ENCODE measurements at regions not wholly inside any gene's neighbourhood (a gene's known extent, or its start where the extent isn't known, plus 50 kb on each side); places are given as distances from the start of the nearest gene placed in this dataset.

DNA sequence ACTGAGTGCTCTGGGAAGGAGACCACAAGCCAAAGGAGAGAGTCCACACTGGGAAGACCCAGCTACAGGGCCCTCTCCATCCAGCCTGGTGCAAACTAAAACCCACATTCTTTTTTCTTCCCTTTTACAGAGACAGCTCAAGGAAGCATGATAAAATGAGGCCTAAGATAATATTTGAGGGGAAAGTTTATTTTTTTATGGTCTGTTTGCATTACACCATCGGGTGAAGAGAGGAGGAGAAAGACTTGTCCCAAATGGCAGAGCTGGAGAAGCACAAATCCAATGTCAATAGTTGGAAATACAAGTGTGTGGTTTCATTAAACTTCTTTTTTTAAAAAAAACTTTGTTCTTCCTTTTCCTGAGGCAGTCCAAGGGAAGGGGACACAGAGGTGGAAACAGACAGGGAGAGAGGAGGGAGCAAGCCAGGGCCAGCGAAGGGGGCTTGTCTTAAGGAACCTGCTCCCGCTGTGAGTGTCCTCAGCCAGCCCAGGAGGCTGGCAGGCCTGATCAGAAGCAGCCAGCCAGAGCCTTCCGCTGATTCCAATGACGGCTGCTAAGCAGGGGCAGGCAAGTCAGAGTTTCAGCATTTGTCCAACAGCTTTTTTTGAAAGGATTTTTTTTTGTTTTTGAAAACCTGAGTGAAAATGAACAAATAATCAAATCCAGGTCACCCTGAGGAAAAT lies 203.8 kb upstream of the SIX2 start:
- DNase-seq: no peak
- H3K27ac ChIP-seq (replicated peaks): no peak overlapping the region
- H3K36me3 ChIP-seq: no peaks in the 10 kb centered on the region
- intact Hi-C loops (cut with micrococcal nuclease): no loop called here
- H3K9me3 ChIP-seq (replicated peaks): peaks cover 8% of the 10 kb centered on the region
- H3K4me3 ChIP-seq: no peak overlapping the region
- H3K4me1 ChIP-seq: no peaks in the 10 kb centered on the region
- peaks cover 18% of the 10 kb centered on the region for H3K27me3 ChIP-seq (ENCODE audit: low read depth)
- TF ChIP-seq, protein P1, sequence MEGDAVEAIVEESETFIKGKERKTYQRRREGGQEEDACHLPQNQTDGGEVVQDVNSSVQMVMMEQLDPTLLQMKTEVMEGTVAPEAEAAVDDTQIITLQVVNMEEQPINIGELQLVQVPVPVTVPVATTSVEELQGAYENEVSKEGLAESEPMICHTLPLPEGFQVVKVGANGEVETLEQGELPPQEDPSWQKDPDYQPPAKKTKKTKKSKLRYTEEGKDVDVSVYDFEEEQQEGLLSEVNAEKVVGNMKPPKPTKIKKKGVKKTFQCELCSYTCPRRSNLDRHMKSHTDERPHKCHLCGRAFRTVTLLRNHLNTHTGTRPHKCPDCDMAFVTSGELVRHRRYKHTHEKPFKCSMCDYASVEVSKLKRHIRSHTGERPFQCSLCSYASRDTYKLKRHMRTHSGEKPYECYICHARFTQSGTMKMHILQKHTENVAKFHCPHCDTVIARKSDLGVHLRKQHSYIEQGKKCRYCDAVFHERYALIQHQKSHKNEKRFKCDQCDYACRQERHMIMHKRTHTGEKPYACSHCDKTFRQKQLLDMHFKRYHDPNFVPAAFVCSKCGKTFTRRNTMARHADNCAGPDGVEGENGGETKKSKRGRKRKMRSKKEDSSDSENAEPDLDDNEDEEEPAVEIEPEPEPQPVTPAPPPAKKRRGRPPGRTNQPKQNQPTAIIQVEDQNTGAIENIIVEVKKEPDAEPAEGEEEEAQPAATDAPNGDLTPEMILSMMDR (IDR thresholded peaks at IDR 0.05; ENCODE audit: borderline replicate concordance): no peak

DNA sequence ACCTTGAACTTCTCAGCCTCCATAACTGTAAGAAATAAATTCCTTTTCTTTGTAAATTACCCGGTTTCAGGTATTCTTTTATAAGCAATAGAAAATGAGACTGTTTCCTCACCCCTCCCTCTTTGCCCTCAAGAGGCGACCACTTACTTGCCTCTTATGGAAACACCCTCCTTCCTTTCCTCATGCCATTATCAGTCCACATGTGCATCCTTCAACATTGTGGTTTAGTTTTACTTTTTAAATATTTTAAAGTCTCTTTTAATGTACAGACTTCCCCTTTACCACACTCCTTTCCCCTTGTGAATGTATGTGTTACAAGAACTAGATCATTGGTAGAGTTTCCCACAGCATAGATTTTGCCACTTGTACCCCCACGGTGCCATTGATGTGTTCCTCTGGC lies 202.4 kb upstream of the SIX2 start:
- H3K27me3 ChIP-seq (ENCODE audit: low read depth): peaks cover 14% of the 10 kb centered on the region
- no peak overlapping the region for H3K27ac ChIP-seq (replicated peaks)
- DNase-seq: no peak
- TF ChIP-seq, protein P1 (IDR thresholded peaks at IDR 0.05; ENCODE audit: borderline replicate concordance): no peak
- no peaks in the 10 kb centered on the region for H3K36me3 ChIP-seq
- no peaks in the 10 kb centered on the region for H3K4me1 ChIP-seq
- peaks cover 8% of the 10 kb centered on the region for H3K9me3 ChIP-seq (replicated peaks)
- intact Hi-C loops (cut with micrococcal nuclease): no loop called here
- no peak overlapping the region for H3K4me3 ChIP-seq

DNA sequence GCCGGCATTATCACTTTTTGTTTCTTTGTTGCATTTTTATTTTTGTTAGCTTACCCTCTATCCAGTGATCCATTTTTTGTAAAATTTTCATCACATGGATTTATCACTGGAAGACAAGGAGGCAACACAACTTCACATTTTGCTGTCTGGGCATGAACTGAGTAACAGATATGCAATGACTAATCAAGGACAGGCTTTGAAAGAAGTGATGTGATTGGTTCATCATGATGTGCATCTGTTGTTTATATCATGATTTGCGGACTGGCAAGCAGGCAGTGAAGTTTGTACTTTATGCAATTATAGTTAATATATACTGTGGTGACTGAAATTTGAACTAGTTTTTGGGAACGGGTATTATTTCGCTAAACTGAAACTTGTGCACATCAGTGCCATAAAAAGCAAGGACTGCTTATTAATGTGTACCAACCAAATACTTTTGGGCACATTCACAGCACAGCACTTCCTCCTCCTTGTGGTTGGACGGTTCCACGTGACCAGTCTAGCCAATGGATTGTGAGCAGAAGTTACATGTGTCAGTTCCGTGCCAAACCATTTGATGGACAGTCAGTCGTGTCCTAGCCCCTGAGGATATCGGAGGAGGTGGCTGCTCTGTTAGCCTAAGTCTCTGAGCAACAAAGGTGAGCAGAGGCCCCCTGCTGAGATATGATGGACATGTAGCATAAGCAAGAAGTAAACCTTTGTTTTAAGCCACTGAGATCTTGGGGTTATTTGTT lies 201.4 kb upstream of the SIX2 start:
- H3K27ac ChIP-seq (replicated peaks): no peak overlapping the region
- TF ChIP-seq, protein P1 (IDR thresholded peaks at IDR 0.05; ENCODE audit: borderline replicate concordance): no peak
- H3K27me3 ChIP-seq (ENCODE audit: low read depth): peaks cover 10% of the 10 kb centered on the region
- H3K4me1 ChIP-seq: no peaks in the 10 kb centered on the region
- H3K4me3 ChIP-seq: no peak overlapping the region
- no peak for DNase-seq
- no peaks in the 10 kb centered on the region for H3K9me3 ChIP-seq (replicated peaks)
- intact Hi-C loops (cut with micrococcal nuclease): no loop called here
- no peaks in the 10 kb centered on the region for H3K36me3 ChIP-seq

DNA sequence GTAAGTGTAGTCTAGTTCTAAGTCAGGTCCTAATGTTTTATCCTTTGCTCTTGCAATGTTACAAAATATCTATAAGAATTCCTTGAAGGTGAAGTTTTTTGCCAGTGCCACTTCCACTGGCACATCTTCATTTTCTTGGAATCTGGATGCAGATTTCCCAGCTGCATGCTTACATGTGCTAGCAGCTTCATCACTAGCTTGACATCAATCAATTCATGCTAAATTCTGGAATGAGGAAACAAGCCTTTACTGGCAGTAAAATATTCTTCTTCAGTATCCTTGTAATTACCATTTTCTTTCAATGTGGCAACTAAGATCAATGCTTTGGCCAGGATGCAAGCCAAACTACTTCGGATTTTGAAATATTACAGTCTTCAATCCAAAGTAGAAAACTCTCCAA lies 200.6 kb upstream of the SIX2 start:
- H3K27me3 ChIP-seq (ENCODE audit: low read depth): peaks cover 8% of the 10 kb centered on the region
- H3K9me3 ChIP-seq (replicated peaks): no peaks in the 10 kb centered on the region
- intact Hi-C loops (cut with micrococcal nuclease): no loop called here
- no peaks in the 10 kb centered on the region for H3K36me3 ChIP-seq
- TF ChIP-seq, protein P1 (IDR thresholded peaks at IDR 0.05; ENCODE audit: borderline replicate concordance): no peak
- no peak for DNase-seq
- no peaks in the 10 kb centered on the region for H3K4me1 ChIP-seq
- H3K4me3 ChIP-seq: no peak overlapping the region
- H3K27ac ChIP-seq (replicated peaks): no peak overlapping the region

DNA sequence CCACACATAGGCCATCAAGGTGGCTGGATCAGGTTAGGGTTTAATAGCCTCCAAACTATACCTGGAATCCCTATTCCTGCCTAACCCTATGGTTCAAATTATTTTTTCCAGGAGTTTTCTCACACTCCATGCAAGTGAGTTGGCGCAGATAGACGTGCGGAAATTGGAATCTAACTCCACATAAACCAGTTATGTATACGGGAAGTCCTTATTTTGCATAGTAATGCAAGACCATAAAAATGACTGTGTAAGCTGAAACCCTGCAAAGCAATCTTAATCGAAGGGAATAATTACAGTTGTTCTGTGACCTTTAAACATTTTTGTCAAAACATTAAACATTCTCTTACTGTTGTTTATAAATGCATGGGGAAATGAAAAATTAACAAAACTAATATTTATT lies 200.1 kb upstream of the SIX2 start:
- peaks cover 4% of the 10 kb centered on the region for H3K27me3 ChIP-seq (ENCODE audit: low read depth)
- H3K4me3 ChIP-seq: no peak overlapping the region
- no peak for DNase-seq
- no peak overlapping the region for H3K27ac ChIP-seq (replicated peaks)
- intact Hi-C loops (cut with micrococcal nuclease): no loop called here
- no peaks in the 10 kb centered on the region for H3K4me1 ChIP-seq
- H3K9me3 ChIP-seq (replicated peaks): no peaks in the 10 kb centered on the region
- TF ChIP-seq, protein P1 (IDR thresholded peaks at IDR 0.05; ENCODE audit: borderline replicate concordance): no peak
- H3K36me3 ChIP-seq: no peaks in the 10 kb centered on the region
